ENCODE measurements at regions not wholly inside any gene's neighbourhood (a gene's known extent, or its start where the extent isn't known, plus 50 kb on each side); places are given as distances from the start of the nearest gene placed in this dataset.

DNA sequence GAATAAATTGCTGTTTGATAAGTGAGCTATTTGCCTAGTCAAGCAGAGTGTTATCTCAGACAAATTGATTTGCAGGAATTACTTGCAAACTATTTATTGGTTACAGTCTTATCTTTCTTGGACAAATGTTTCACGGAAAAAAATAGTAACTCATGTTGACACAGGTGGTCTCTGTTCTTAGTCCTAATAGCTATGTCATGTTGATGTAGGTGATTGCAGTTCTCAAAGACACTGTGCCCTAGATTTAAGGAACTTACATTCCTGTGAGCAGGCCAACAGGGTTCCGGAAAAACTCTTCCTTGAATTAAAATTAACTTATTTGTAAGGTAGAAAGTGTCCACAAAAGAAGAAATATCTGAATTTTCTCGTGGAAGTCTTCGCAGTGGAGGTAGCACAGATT, 109.6 kb upstream of the SLCO6A1 start:
- no TSS peak for BruUV-seq (replicated peaks)
- WGBS, 2 experiments (ENCODE audit: extremely low coverage in 2 of 2, insufficient read length in 1 of 2) = 10% methylated on average over 2 of the region's 4 CpGs; no CpG with 5 or more reads in 1 of the 2 experiments
- no peak overlapping the region for H3K4me2 ChIP-seq (ENCODE audit: low read depth, low read length)
- H2BK20ac ChIP-seq (ENCODE audit: low read depth, low read length) = no peak overlapping the region
- dilution Hi-C loops (cut with HindIII; ENCODE audit: low sequenced_read_pairs, unreplicated experiment) = no loop called here
- no peak overlapping the region for H3K18ac ChIP-seq (ENCODE audit: low read depth, low read length)
- no peak overlapping the region for H3K27ac ChIP-seq (ENCODE audit: insufficient read depth, low read length)
- no peak overlapping the region for H2AK9ac ChIP-seq (replicated peaks; ENCODE audit: low read depth, low read length, poor library complexity)
- H4K5ac ChIP-seq (ENCODE audit: low read depth, low read length) = no peak overlapping the region
- H2AK5ac ChIP-seq (ENCODE audit: low read depth, low read length) = no peak overlapping the region
- TF ChIP-seq FOS (IDR thresholded peaks at IDR 0.05; ENCODE audit: low read depth, low read length) (no peak), MAFK (IDR thresholded peaks at IDR 0.05; ENCODE audit: low read depth, low read length) (no peak)
- H2BK15ac ChIP-seq (ENCODE audit: low read depth, low read length) = no peak overlapping the region
- H3K4ac ChIP-seq (ENCODE audit: low read depth, low read length) = no peak overlapping the region
- no peak overlapping the region for H3K14ac ChIP-seq (replicated peaks; ENCODE audit: low read depth, low read length)
- no peaks in the 10 kb centered on the region for H3K9me1 ChIP-seq (ENCODE audit: insufficient read depth, low read length)
- no peak overlapping the region for H2BK5ac ChIP-seq (ENCODE audit: low read depth, low read length, poor library complexity, severe bottlenecking)
- H3K36me3 ChIP-seq (ENCODE audit: control insufficient read depth, insufficient read depth, low read length) = no peaks in the 10 kb centered on the region
- H3K9me3 ChIP-seq (ENCODE audit: control insufficient read depth, insufficient read depth, low read length) = no peaks in the 10 kb centered on the region
- no peaks in the 10 kb centered on the region for H3K4me1 ChIP-seq (ENCODE audit: control insufficient read depth, insufficient read depth, low read length)
- POLR2A ChIA-PET (ENCODE audit: unreplicated experiment) = no interaction called here
- H3K79me1 ChIP-seq (ENCODE audit: low read depth in 1 of 2, low read length in 2 of 2) = no peaks in the 10 kb centered on the region
- no peak overlapping the region for H2BK120ac ChIP-seq (ENCODE audit: low read depth, low read length)
- H3K4me3 ChIP-seq (ENCODE audit: insufficient read depth, low read depth, low read length) = no peak overlapping the region
- in situ Hi-C loops (cut with MboI; ENCODE audit: low sequenced_read_pairs) = no loop called here
- no peak overlapping the region for H4K91ac ChIP-seq (ENCODE audit: insufficient read depth, low read depth, low read length)
- CTCF ChIA-PET = interaction anchor here (1.1 kb wide), 1 partner anchor 9 kb away, joined by 3 read pairs; no protein-coding TSS in a partner anchor
- 0 out of 2 replicates have a peak, but pooled peaks cover 2% of the 10 kb centered on the region for H3K27me3 ChIP-seq (ENCODE audit: control insufficient read depth, insufficient read depth, low read length)
- H4K20me1 ChIP-seq (ENCODE audit: insufficient read depth, low read length) = no peaks in the 10 kb centered on the region
- no peak for DNase-seq
- no peak overlapping the region for H4K8ac ChIP-seq (ENCODE audit: low read depth in 2 of 2, low read length in 2 of 2)
- no peak overlapping the region for H3K56ac ChIP-seq (ENCODE audit: extremely low read depth, insufficient read depth, low read length)
- no peak overlapping the region for H2AFZ ChIP-seq (replicated peaks; ENCODE audit: low read length, poor library complexity)
- intact Hi-C loops (cut with micrococcal nuclease) = no loop called here
- no peak overlapping the region for H3K9ac ChIP-seq (ENCODE audit: low read depth, low read length)
- H3K23ac ChIP-seq (ENCODE audit: low read depth, low read length) = no peak overlapping the region
- no peak for ATAC-seq (ENCODE audit: low read depth)

All from IMR-90 (cell line).